ENCODE measurements at regions not wholly inside any gene's neighbourhood (a gene's known extent, or its start where the extent isn't known, plus 50 kb on each side); places are given as distances from the start of the nearest gene placed in this dataset.

GRCh38 chr17:63071797-63072196 is 105.8 kb downstream of the TANC2 start:
- no peak overlapping the region for H3K4me3 ChIP-seq (ENCODE audit: low read depth in 2 of 2, low read length in 1 of 2)
- no peaks in the 10 kb centered on the region for H3K27me3 ChIP-seq (ENCODE audit: insufficient read depth)
- DNase-seq = no peak
- H3K9me3 ChIP-seq = no peaks in the 10 kb centered on the region
- no peak for TF ChIP-seq ZBTB33 (IDR thresholded peaks at IDR 0.05; ENCODE audit: borderline replicate concordance, low read depth)
- TF ChIP-seq ELF1 (IDR thresholded peaks at IDR 0.05) = no peak
- TF ChIP-seq RXRA (IDR thresholded peaks at IDR 0.05; ENCODE audit: borderline replicate concordance, low read depth) = no peak
- no peak for TF ChIP-seq YY1 (IDR thresholded peaks at IDR 0.05; ENCODE audit: low read depth)
- no peak overlapping the region for H3K27ac ChIP-seq (ENCODE audit: low read depth in 2 of 2, low read length in 1 of 2)
- no peak overlapping the region for H3K4me2 ChIP-seq
- ChIA-PET POLR2A (no interaction called here), CTCF (interaction anchor here (0.7 to 1.0 kb wide), 2 partner anchors 11 to 400 kb away, joined by 3 to 5 read pairs; no protein-coding TSS in a partner anchor)
- no peak overlapping the region for H3K9ac ChIP-seq
- 0 out of 2 replicates have a peak, but pooled peaks cover 3% of the 10 kb centered on the region for H3K9me2 ChIP-seq
- peaks cover 15% of the 10 kb centered on the region for H3F3A ChIP-seq (replicated peaks; ENCODE audit: insufficient read depth)
- peaks cover 9% of the 10 kb centered on the region; the same call in 1 of the 2 replicates for H4K20me1 ChIP-seq (ENCODE audit: insufficient read depth)
- H3K4me1 ChIP-seq (ENCODE audit: control insufficient read depth in 1 of 2, insufficient read depth in 2 of 2, low read depth in 1 of 2, low read length in 1 of 2) = peaks cover 0 to 5% of the 10 kb centered on the region in 2 experiments; a peak in 3 of 4 replicates
- WGBS (ENCODE audit: low lambda C conversion rate) = 95% methylated on average over 2 of the region's 2 CpGs
- H2AFZ ChIP-seq (ENCODE audit: low read depth) = no peak overlapping the region
- peaks cover 12 to 18% of the 10 kb centered on the region in 2 experiments for H3K36me3 ChIP-seq (replicated peaks in 1 of 2; ENCODE audit: control insufficient read depth in 1 of 2, insufficient read depth in 2 of 2, low read length in 1 of 2)
- H3K79me2 ChIP-seq (ENCODE audit: insufficient read depth) = peaks cover 64% of the 10 kb centered on the region

GRCh38 chr17:63075969-63076368 is 109.9 kb downstream of the TANC2 start:
- Histone ChIP-seq H3K27me3 (ENCODE audit: insufficient read depth) (no peaks in the 10 kb centered on the region), H3K9me2 (no peaks in the 10 kb centered on the region), H3K27ac (ENCODE audit: low read depth in 2 of 2, low read length in 1 of 2) (no peak overlapping the region), H3K9ac (no peak overlapping the region), H3K9me3 (no peaks in the 10 kb centered on the region), H3K4me1 (ENCODE audit: control insufficient read depth in 1 of 2, insufficient read depth in 2 of 2, low read depth in 1 of 2, low read length in 1 of 2) (peaks cover 5 to 9% of the 10 kb centered on the region in 2 experiments; a peak in 3 of 4 replicates), H3K4me3 (ENCODE audit: low read depth in 2 of 2, low read length in 1 of 2) (no peak overlapping the region), H3K79me2 (ENCODE audit: insufficient read depth) (peaks cover 71% of the 10 kb centered on the region), H3F3A (replicated peaks; ENCODE audit: insufficient read depth) (peaks cover 6% of the 10 kb centered on the region), H3K4me2 (no peak overlapping the region), H2AFZ (ENCODE audit: low read depth) (no peak overlapping the region), H4K20me1 (ENCODE audit: insufficient read depth) (peaks cover 8% of the 10 kb centered on the region; the same call in 1 of the 2 replicates), H3K36me3 (replicated peaks in 1 of 2; ENCODE audit: control insufficient read depth in 1 of 2, insufficient read depth in 2 of 2, low read length in 1 of 2) (peaks cover 21 to 24% of the 10 kb centered on the region in 2 experiments)
- DNase-seq = no peak
- ChIA-PET POLR2A (no interaction called here), CTCF (interaction anchor here (0.7 to 4.9 kb wide), 3 partner anchors 13 to 331 kb away, joined by 3 to 25 read pairs (median 4); no protein-coding TSS in a partner anchor)
- 96% methylated on average over 1 of the region's 1 CpG for WGBS (ENCODE audit: low lambda C conversion rate)
- TF ChIP-seq RCOR1 (IDR thresholded peaks at IDR 0.05; ENCODE audit: low read length) (no peak), PBX3 (IDR thresholded peaks at IDR 0.05) (no peak), TCF12 (IDR thresholded peaks at IDR 0.05) (no peak), GABPA (IDR thresholded peaks at IDR 0.05; ENCODE audit: low read depth) (no peak), IRF3 (IDR thresholded peaks at IDR 0.05; ENCODE audit: low read depth, low read length) (no peak), REST (IDR thresholded peaks at IDR 0.05; ENCODE audit: low read depth, low read length) (no peak), CHD2 (IDR thresholded peaks at IDR 0.05; ENCODE audit: low read length, partially characterized antibody) (no peak), USF1 (IDR thresholded peaks at IDR 0.05; ENCODE audit: borderline replicate concordance, low read depth) (no peak), FOXM1 (IDR thresholded peaks at IDR 0.05; ENCODE audit: low read depth) (no peak), MAX (IDR thresholded peaks at IDR 0.05; ENCODE audit: low read depth) (no peak), RFX5 (IDR thresholded peaks at IDR 0.05; ENCODE audit: low read length) (no peak), RXRA (IDR thresholded peaks at IDR 0.05; ENCODE audit: borderline replicate concordance, low read depth) (no peak), NRF1 (IDR thresholded peaks at IDR 0.05; ENCODE audit: low read depth, low read length) (no peak), USF2 (IDR thresholded peaks at IDR 0.05; ENCODE audit: borderline replicate concordance, low read depth, low read length) (no peak), EZH2phosphoT487 (IDR thresholded peaks at IDR 0.05; ENCODE audit: borderline replicate concordance, low read depth) (no peak)
